ENCODE measurements at regions not wholly inside any gene's neighbourhood (a gene's known extent, or its start where the extent isn't known, plus 50 kb on each side); places are given as distances from the start of the nearest gene placed in this dataset.

- no peak for DNase-seq (ENCODE audit: low read depth in 2 of 2)
Observed at GRCh38 chr11:104594228-104594958, 303.9 kb downstream of the CASP12 start.

- DNase-seq (ENCODE audit: low read depth in 2 of 2): no peak
Observed at GRCh38 chr11:104588970-104589369, 309.3 kb downstream of the CASP12 start.

GRCh38 chr11:104588446-104588845 lies 309.8 kb downstream of the CASP12 start:
- DNase-seq (ENCODE audit: low read depth in 2 of 2): no peak

- DNase-seq (ENCODE audit: low read depth in 2 of 2): no peak
Observed at GRCh38 chr11:104584823-104585222, 313.4 kb downstream of the CASP12 start.

- DNase-seq (ENCODE audit: low read depth in 2 of 2): no peak
Observed at GRCh38 chr11:104583857-104584256, 314.4 kb downstream of the CASP12 start.

GRCh38 chr11:104582431-104582830 lies 315.8 kb downstream of the CASP12 start:
- DNase-seq (ENCODE audit: low read depth in 2 of 2): no peak

GRCh38 chr11:104581246-104581980 lies 316.8 kb downstream of the CASP12 start:
- no peak for DNase-seq (ENCODE audit: low read depth in 2 of 2)

- no peak for DNase-seq (ENCODE audit: low read depth in 2 of 2)
Observed at GRCh38 chr11:104573441-104573990, 324.7 kb downstream of the CASP12 start.

- no peak for DNase-seq (ENCODE audit: low read depth in 2 of 2)
Observed at GRCh38 chr11:104572279-104572678, 326.0 kb downstream of the CASP12 start.

- no peak for DNase-seq (ENCODE audit: low read depth in 2 of 2)
Observed at GRCh38 chr11:104570078-104570701, 328.1 kb downstream of the CASP12 start.

- DNase-seq (ENCODE audit: low read depth in 2 of 2): no peak
Observed at GRCh38 chr11:104565583-104565961, 332.7 kb downstream of the CASP12 start.

- DNase-seq (ENCODE audit: low read depth in 2 of 2): no peak
Observed at GRCh38 chr11:104564921-104565582, 333.2 kb downstream of the CASP12 start.

GRCh38 chr11:104556606-104557301 lies 341.5 kb downstream of the CASP12 start:
- no peak for DNase-seq (ENCODE audit: low read depth in 2 of 2)

- no peak for DNase-seq (ENCODE audit: low read depth in 2 of 2)
Observed at GRCh38 chr11:104549019-104549418, 349.2 kb downstream of the CASP12 start.

GRCh38 chr11:104547996-104548661 lies 350.1 kb downstream of the CASP12 start:
- no peak for DNase-seq (ENCODE audit: low read depth in 2 of 2)

GRCh38 chr11:104546501-104546900 lies 351.8 kb downstream of the CASP12 start:
- no peak for DNase-seq (ENCODE audit: low read depth in 2 of 2)

- DNase-seq (ENCODE audit: low read depth in 2 of 2): no peak
Observed at GRCh38 chr11:104541701-104542100, 356.6 kb downstream of the CASP12 start.

GRCh38 chr11:104538313-104538712 lies 359.9 kb downstream of the CASP12 start:
- no peak for DNase-seq (ENCODE audit: low read depth in 2 of 2)

GRCh38 chr11:104534278-104534677 lies 364.0 kb downstream of the CASP12 start:
- no peak for DNase-seq (ENCODE audit: low read depth in 2 of 2)

- no peak for DNase-seq (ENCODE audit: low read depth in 2 of 2)
Observed at GRCh38 chr11:104531894-104532293, 366.4 kb downstream of the CASP12 start.

GRCh38 chr11:104531075-104531474 lies 367.1 kb upstream of the PDGFD start:
- peak in 1 of 2 donors; percentile 5 for DNase-seq (ENCODE audit: low read depth in 2 of 2)
